ENCODE measurements at regions not wholly inside any gene's neighbourhood (a gene's known extent, or its start where the extent isn't known, plus 50 kb on each side); places are given as distances from the start of the nearest gene placed in this dataset.

DNA sequence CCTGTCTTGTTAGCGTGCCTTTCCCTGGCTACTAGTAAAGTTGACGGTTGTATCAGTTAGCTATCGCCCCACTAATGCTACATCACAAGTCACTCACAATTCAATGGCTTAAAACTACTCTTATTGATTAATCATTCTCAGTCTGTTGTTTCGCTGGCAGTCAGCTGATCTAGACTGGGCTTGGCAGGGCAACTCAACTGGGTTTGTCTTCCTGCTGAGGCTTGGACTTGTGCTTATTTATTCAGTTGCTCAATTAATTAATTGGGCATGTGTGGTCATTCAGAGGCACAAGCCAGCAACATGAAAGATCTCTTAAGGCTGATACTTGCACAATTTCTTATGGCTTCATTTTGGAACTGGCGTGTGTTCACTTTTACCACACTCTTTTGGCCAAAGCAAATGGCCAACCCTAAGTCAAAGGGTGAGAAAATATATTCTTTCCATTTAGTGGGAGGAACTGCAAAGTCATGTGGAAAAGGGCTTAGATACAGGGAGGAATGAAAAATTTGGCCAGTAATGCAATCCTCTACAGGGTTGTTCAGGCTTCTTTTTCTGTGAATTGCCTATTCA lies 333.5 kb downstream of the GPR37 start:
- H3K36me3 ChIP-seq: no peaks in the 10 kb centered on the region
- H4K20me1 ChIP-seq: no peaks in the 10 kb centered on the region
- no peak for TF ChIP-seq Cebpa-rat (IDR thresholded peaks at IDR 0.05)
- H3K4me2 ChIP-seq: no peak overlapping the region
- no peaks in the 10 kb centered on the region for H3K9me3 ChIP-seq
- no peak overlapping the region for H3K9ac ChIP-seq
- no peaks in the 10 kb centered on the region for H3K4me1 ChIP-seq
- no peaks in the 10 kb centered on the region for H3K27me3 ChIP-seq
- no peak overlapping the region for H3K27ac ChIP-seq
- no peak overlapping the region for H3K4me3 ChIP-seq

DNA sequence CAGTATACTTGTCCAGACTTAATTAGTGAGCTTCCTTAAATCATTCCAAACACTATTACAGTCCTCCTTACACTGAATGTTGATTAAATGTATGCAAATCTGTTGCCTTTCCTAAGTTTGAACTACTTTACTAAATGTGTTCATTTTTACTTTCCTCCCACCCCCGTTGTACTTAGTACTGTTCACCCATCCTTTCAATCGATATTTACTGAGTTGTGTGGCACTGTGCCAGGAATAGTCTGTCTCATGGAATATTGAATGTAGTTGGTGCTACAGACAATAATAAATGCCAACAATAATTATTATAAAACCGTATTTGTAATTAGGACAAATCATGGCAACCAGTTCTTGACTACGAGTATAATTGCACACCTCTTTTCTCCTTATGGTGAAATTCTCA lies 335.7 kb downstream of the GPR37 start:
- peaks cover 8% of the 10 kb centered on the region for H3K4me1 ChIP-seq
- TF ChIP-seq Cebpa-rat (IDR thresholded peaks at IDR 0.05): no peak
- no peaks in the 10 kb centered on the region for H3K36me3 ChIP-seq
- H3K9ac ChIP-seq: no peak overlapping the region
- no peak overlapping the region for H3K27ac ChIP-seq
- H3K4me2 ChIP-seq: no peak overlapping the region
- H3K27me3 ChIP-seq: no peaks in the 10 kb centered on the region
- no peak overlapping the region for H3K4me3 ChIP-seq
- no peaks in the 10 kb centered on the region for H3K9me3 ChIP-seq
- no peaks in the 10 kb centered on the region for H4K20me1 ChIP-seq

DNA sequence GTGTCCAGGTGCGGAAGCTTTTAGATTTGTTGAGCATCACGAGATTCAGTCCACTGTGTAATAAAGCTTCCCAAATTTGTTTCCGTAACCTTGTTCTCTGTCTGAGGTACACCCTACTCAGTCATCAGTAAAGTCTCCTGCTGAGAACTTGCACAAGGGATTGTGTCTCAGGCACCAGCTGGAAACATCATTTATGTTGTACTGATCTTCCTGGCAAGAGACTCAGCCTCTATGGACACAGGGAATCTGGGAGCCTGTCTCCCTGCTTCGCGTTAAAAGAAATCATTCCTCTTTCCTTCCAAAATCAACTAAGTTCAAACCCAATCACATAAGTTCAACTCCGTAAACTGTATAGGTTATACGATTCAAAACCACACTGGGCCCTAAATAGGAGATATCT lies 336.8 kb downstream of the GPR37 start:
- Histone ChIP-seq H3K36me3 (no peaks in the 10 kb centered on the region), H4K20me1 (no peaks in the 10 kb centered on the region), H3K27ac (no peak overlapping the region), H3K9ac (no peak overlapping the region), H3K4me1 (peaks cover 8% of the 10 kb centered on the region), H3K27me3 (no peaks in the 10 kb centered on the region), H3K9me3 (no peaks in the 10 kb centered on the region), H3K4me2 (no peak overlapping the region), H3K4me3 (no peak overlapping the region)
- no peak for TF ChIP-seq Cebpa-rat (IDR thresholded peaks at IDR 0.05)

DNA sequence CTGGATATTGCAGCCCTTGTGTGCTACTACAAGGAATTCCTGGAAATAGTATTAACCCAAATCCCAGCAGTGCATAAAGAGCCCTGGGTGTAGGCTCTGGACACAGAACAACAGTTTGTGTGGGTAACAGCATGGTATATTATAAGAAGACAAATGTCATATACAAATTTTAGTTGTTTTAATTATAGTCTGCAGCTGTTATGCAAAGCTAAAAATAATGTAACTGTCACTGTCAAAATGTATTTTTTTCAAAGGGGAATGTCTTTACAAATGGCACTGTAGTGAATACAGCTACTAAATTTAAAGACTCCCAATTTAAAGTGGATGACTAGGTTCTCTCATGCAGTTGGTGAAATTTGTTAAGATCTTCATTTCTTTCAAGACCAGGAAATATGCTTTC lies 339.0 kb downstream of the GPR37 start:
- H3K4me2 ChIP-seq: peak overlapping the region; percentile 36
- H3K4me1 ChIP-seq: peaks cover 8% of the 10 kb centered on the region
- H3K4me3 ChIP-seq: no peak overlapping the region
- H3K36me3 ChIP-seq: no peaks in the 10 kb centered on the region
- H3K9ac ChIP-seq: no peak overlapping the region
- H3K27me3 ChIP-seq: no peaks in the 10 kb centered on the region
- no peaks in the 10 kb centered on the region for H3K9me3 ChIP-seq
- H3K27ac ChIP-seq: no peak overlapping the region
- no peak for TF ChIP-seq Cebpa-rat (IDR thresholded peaks at IDR 0.05)
- H4K20me1 ChIP-seq: no peaks in the 10 kb centered on the region

DNA sequence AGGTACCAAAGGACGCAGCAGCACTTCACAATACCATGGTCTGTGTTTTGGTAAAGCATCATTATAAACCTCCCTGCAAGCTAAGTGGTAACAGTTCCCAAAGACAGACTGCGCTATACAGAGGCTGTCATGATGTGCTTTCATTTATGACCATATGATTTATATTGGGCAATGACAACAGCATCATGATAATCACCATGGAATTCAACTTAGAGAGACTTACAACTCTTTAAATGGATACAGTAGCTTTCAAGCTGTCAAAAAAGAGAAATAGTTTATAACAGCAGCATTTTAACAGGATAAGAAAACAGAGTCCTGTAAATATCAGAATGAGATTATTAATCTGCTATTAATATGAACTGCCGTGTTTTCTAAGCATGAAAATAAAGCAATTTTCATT lies 341.7 kb downstream of the GPR37 start:
- no peak overlapping the region for H3K9ac ChIP-seq
- TF ChIP-seq Cebpa-rat (IDR thresholded peaks at IDR 0.05): no peak
- H3K9me3 ChIP-seq: no peaks in the 10 kb centered on the region
- no peaks in the 10 kb centered on the region for H3K27me3 ChIP-seq
- no peaks in the 10 kb centered on the region for H3K36me3 ChIP-seq
- H4K20me1 ChIP-seq: no peaks in the 10 kb centered on the region
- H3K4me3 ChIP-seq: no peak overlapping the region
- peaks cover 8% of the 10 kb centered on the region for H3K4me1 ChIP-seq
- no peak overlapping the region for H3K27ac ChIP-seq
- no peak overlapping the region for H3K4me2 ChIP-seq

DNA sequence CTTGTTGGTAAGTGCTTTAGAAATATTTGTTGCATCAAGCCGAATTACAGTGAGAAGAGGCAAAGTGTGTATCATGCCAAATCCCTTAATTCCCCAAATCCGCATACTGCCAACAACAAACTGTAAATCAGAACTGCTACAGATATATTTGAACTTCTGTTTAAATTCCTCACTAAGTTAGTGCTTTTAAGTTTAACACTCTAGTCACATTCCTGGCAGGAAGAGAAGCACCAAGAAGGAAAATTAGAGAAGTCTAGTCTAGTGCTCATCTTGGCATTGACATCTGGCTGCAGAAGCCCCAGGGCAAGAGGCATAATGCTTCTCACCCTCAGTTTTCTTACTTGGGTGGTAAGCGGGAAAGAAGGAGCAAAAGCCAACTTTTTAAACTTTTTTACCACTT lies 343.5 kb downstream of the GPR37 start:
- Histone ChIP-seq H3K9ac (no peak overlapping the region), H3K9me3 (no peaks in the 10 kb centered on the region), H3K4me2 (no peak overlapping the region), H4K20me1 (no peaks in the 10 kb centered on the region), H3K4me3 (no peak overlapping the region), H3K36me3 (no peaks in the 10 kb centered on the region), H3K27me3 (no peaks in the 10 kb centered on the region), H3K27ac (no peak overlapping the region), H3K4me1 (peaks cover 8% of the 10 kb centered on the region)
- no peak for TF ChIP-seq Cebpa-rat (IDR thresholded peaks at IDR 0.05)

DNA sequence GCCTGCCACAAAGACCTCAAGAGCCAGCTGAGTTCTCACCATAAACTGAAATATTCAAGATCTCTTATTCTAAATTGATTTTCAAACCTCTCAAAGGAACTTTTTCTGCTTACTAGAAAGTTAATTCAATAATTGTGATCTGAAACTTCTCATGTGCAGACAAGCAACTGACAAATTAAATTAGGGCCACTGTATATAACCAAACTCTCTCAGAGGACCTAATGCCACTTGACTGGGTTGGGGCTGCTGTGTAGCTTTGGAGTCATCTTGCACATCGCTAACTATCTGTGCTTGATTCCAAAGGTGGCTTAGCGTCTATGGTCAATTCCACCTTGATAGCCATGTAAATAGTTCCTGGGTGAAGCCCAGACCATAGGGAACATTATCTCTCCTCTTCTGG lies 345.2 kb downstream of the GPR37 start:
- no peak for TF ChIP-seq Cebpa-rat (IDR thresholded peaks at IDR 0.05)
- Histone ChIP-seq H3K9me3 (no peaks in the 10 kb centered on the region), H3K9ac (no peak overlapping the region), H3K27ac (no peak overlapping the region), H3K27me3 (no peaks in the 10 kb centered on the region), H4K20me1 (no peaks in the 10 kb centered on the region), H3K4me2 (no peak overlapping the region), H3K4me3 (no peak overlapping the region), H3K36me3 (no peaks in the 10 kb centered on the region), H3K4me1 (no peaks in the 10 kb centered on the region)

DNA sequence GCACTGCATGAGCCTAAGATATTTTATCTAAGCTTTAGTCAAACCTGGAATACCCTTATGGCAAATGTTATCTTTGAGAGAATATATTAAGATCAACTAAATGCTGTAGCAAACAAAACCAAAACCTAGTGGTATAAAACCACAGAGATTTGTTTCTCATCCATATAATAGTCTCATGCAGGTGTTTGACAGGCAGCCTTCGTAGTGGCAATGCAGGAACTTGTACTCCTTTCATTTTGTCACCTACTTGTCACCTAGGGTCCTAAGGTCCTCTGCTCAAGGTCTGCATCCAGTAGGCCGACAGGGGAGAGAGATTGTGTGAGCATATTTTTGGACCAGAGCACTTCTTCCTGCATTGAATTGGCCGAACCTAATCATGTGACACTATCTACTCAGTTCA lies 352.6 kb downstream of the GPR37 start:
- H4K20me1 ChIP-seq: no peaks in the 10 kb centered on the region
- no peak overlapping the region for H3K27ac ChIP-seq
- H3K4me2 ChIP-seq: no peak overlapping the region
- H3K9me3 ChIP-seq: no peaks in the 10 kb centered on the region
- H3K9ac ChIP-seq: no peak overlapping the region
- no peak overlapping the region for H3K4me3 ChIP-seq
- H3K36me3 ChIP-seq: no peaks in the 10 kb centered on the region
- no peaks in the 10 kb centered on the region for H3K27me3 ChIP-seq
- H3K4me1 ChIP-seq: peaks cover 10% of the 10 kb centered on the region; the same call in 1 of the 2 replicates
- TF ChIP-seq Cebpa-rat (IDR thresholded peaks at IDR 0.05): no peak

DNA sequence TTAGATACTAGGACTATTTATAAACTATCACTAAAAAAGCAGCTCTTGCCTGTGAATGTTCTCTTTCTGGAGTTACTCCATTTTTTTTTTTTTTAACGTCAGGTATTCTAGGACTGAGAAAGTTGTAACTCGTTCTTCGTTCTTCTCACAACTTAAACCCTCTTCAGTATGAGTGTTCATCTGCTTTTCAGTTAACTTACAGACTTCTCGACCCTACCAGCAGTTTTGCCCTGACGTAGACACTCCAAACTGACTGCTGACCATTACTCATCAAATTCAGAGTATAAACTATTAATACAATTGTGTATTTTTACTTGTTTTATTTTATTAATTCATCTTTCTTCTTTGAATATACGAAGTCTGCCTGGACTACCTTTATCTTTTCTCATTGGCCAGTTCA lies 353.1 kb downstream of the GPR37 start:
- Histone ChIP-seq H3K27ac (no peak overlapping the region), H3K4me1 (peaks cover 10% of the 10 kb centered on the region; the same call in 1 of the 2 replicates), H3K9ac (no peak overlapping the region), H3K9me3 (no peaks in the 10 kb centered on the region), H3K27me3 (no peaks in the 10 kb centered on the region), H3K4me2 (no peak overlapping the region), H3K36me3 (no peaks in the 10 kb centered on the region), H4K20me1 (no peaks in the 10 kb centered on the region), H3K4me3 (no peak overlapping the region)
- no peak for TF ChIP-seq Cebpa-rat (IDR thresholded peaks at IDR 0.05)

DNA sequence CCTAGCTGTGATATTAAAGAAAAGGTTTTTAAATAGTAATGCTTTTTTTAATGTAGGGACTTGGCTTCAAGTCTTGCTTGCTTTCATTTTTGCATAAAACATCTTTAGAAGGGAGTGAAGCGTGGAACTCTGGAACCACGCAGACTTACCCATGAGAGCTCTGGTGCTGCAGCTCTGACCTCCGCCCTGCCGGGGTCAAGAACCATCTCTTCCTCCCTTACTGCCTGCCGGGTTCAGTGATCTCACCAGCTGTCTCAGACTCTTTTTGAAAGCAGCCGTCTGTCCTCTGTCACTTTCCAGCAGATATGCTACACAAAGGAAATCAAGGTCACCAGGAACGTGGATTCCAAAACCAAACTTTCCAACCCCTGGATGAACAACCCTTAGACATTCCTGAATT lies 353.8 kb downstream of the GPR37 start:
- no peaks in the 10 kb centered on the region for H4K20me1 ChIP-seq
- peaks cover 10% of the 10 kb centered on the region; the same call in 1 of the 2 replicates for H3K4me1 ChIP-seq
- no peaks in the 10 kb centered on the region for H3K9me3 ChIP-seq
- H3K27ac ChIP-seq: no peak overlapping the region
- H3K4me3 ChIP-seq: no peak overlapping the region
- no peaks in the 10 kb centered on the region for H3K36me3 ChIP-seq
- H3K9ac ChIP-seq: no peak overlapping the region
- H3K4me2 ChIP-seq: peak overlapping the region; percentile 22; the same call in 1 of the 2 replicates
- no peaks in the 10 kb centered on the region for H3K27me3 ChIP-seq
- no peak for TF ChIP-seq Cebpa-rat (IDR thresholded peaks at IDR 0.05)

DNA sequence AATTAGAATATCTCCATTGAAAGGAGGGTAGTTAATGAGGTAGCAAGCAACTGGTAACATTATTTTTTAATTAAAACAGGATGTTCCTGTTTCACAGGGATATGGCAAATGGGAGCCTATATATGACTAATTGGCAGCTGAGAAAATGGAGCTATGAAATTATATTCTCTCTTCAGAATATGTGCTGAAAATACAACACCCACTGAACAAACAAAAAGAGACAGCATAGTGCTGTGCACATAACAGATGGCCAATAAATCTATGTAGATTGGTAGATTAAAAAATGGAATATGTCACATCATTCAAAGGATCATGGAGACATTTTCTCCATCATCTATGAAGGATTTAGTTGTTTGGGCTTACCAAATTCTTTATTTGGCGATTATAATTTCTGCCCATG lies 362.0 kb downstream of the GPR37 start:
- H3K9me3 ChIP-seq: no peaks in the 10 kb centered on the region
- H3K27me3 ChIP-seq: no peaks in the 10 kb centered on the region
- no peak overlapping the region for H3K4me3 ChIP-seq
- H3K4me2 ChIP-seq: no peak overlapping the region
- no peaks in the 10 kb centered on the region for H4K20me1 ChIP-seq
- H3K9ac ChIP-seq: no peak overlapping the region
- TF ChIP-seq Cebpa-rat (IDR thresholded peaks at IDR 0.05): no peak
- no peaks in the 10 kb centered on the region for H3K4me1 ChIP-seq
- H3K27ac ChIP-seq: no peak overlapping the region
- no peaks in the 10 kb centered on the region for H3K36me3 ChIP-seq

Measured in BLaER1 (cell line).